K562 (cell line): ENCODE measurements at regions not wholly inside any gene's neighbourhood (a gene's known extent, or its start where the extent isn't known, plus 50 kb on each side); places are given as distances from the start of the nearest gene placed in this dataset.

Source experiments
- ATAC-seq: fragments of 200-7000 bp; cut with Tn5 transposase; 3 replicates; pipeline ENCODE4 v1.9.1; 2020; ENCODE audit warnings: moderate library complexity
- BruUV-seq: library from RNA; stranded (reverse); fragments of 400-500 nt; replicated peaks from 2 replicates; lab custom pipeline; 2021; lab: Mats Ljungman, UMichigan
- CTCF ChIA-PET: fragments of 300-600 bp; formaldehyde crosslinking; extraction: SDS; loops from one replicate; lab custom pipeline; 2021; ENCODE audit warnings: low intra/inter-chr PET ratio; lab: Yijun Ruan, JAX
- POLR2A ChIA-PET: fragments of 300-600, 350-650 bp; sonication (Branson Sonifier 250); formaldehyde crosslinking; extraction: SDS; loops from one replicate; lab custom pipeline; 2021; ENCODE audit warnings: antibody characterized with exemption, inconsistent platforms; lab: Yijun Ruan, JAX
- DNase-seq, 4 experiments: peaks; one replicate each; pipeline versions ENCODE4 v3.0.0 to v3.0.0-alpha.2; 2011 to 2018; ENCODE audit warnings: low spot score in 3 of 4, mixed read lengths in 3 of 4; ENCODE audit errors: extremely low read depth in 1 of 4
- FAIRE-seq: peaks from 2 replicates; lab custom pipeline; 2011; peaks lifted over from hg19 to GRCh38; lab: Jason Lieb, UNC
- H2AFZ ChIP-seq: 2 replicates; pipeline ENCODE4 v1.6.0; 2011; ENCODE audit warnings: low read depth, low read length, control low read depth, inconsistent platforms
- H3K27ac ChIP-seq: fragments of 200-600 bp; 3 replicates; pipeline ENCODE4 v1.8.0; 2011; ENCODE audit warnings: low read depth, mild to moderate bottlenecking, control low read depth, inconsistent platforms, low read length, moderate library complexity, mixed read lengths; ENCODE audit errors: extremely low read depth
- H3K27me3 ChIP-seq, 2 experiments: fragments of 300-600 bp in 1 of 2; 2 replicates in 1 of 2; 3 replicates in 1 of 2; pipeline versions ENCODE4 v1.6.0 to v1.8.0; 2011; ENCODE audit warnings: inconsistent platforms in 2 of 2, low read length in 2 of 2, mild to moderate bottlenecking in 1 of 2, mixed read lengths in 1 of 2, moderate library complexity in 1 of 2; ENCODE audit not compliant: control insufficient read depth in 2 of 2, insufficient read depth in 2 of 2
- H3K36me3 ChIP-seq: fragments of 300-600 bp; 3 replicates; pipeline ENCODE4 v1.8.0; 2011; ENCODE audit warnings: mild to moderate bottlenecking, low read length, inconsistent platforms; ENCODE audit not compliant: control insufficient read depth, insufficient read depth
- H3K4me1 ChIP-seq, 2 experiments: fragments of 200-600 bp in 1 of 2; replicated peaks in 1 of 2; 2 replicates in 1 of 2; 3 replicates in 1 of 2; pipeline versions ENCODE4 v1.5.1 to v1.8.0; 2011; ENCODE audit warnings: inconsistent platforms in 2 of 2, low read length in 2 of 2, mild to moderate bottlenecking in 1 of 2, mixed read lengths in 1 of 2, moderate library complexity in 1 of 2; ENCODE audit not compliant: control insufficient read depth in 2 of 2, insufficient read depth in 2 of 2
- H3K4me2 ChIP-seq: 2 replicates; pipeline ENCODE4 v1.6.1; 2011; ENCODE audit warnings: low read length, control low read depth, inconsistent platforms, mixed read lengths; ENCODE audit not compliant: insufficient read depth
- H3K4me3 ChIP-seq: fragments of 200-600 bp; sonication (generic), shearing (Covaris generic); 2 replicates; pipeline ENCODE4 v1.5.1; 2016; ENCODE audit warnings: control low read depth, inconsistent platforms
- H3K79me2 ChIP-seq: fragments of 200-600 bp; 3 replicates; pipeline ENCODE4 v1.8.0; 2011; ENCODE audit warnings: low read length, inconsistent platforms; ENCODE audit not compliant: control insufficient read depth, insufficient read depth
- H3K9ac ChIP-seq, 2 experiments: 2 replicates each; pipeline versions ENCODE4 v1.6.0 to v1.6.1; 2011; ENCODE audit warnings: low read depth in 2 of 2, low read length in 2 of 2, control low read depth in 1 of 2, inconsistent platforms in 1 of 2, mild to moderate bottlenecking in 1 of 2, mixed read lengths in 1 of 2; ENCODE audit not compliant: insufficient read depth in 1 of 2
- H3K9me1 ChIP-seq: one replicate; pipeline ENCODE4 v1.6.0; 2011; ENCODE audit warnings: inconsistent platforms, mild to moderate bottlenecking, low read length, moderate library complexity; ENCODE audit not compliant: control insufficient read depth, insufficient read depth
- H3K9me3 ChIP-seq: replicated peaks from 2 replicates; pipeline ENCODE4 v1.5.1; 2011; ENCODE audit warnings: low read depth, low read length, inconsistent platforms; ENCODE audit not compliant: control insufficient read depth, insufficient read depth
- H4K20me1 ChIP-seq: replicated peaks from 2 replicates; pipeline ENCODE4 v1.6.1; 2011; ENCODE audit warnings: low read length, inconsistent platforms, mixed read lengths; ENCODE audit not compliant: control insufficient read depth, insufficient read depth
- CEBPB ChIP-seq: fragments of 450-650 bp; IDR thresholded peaks from 2 replicates; pipeline ENCODE4 v1.6.1; 2016; ENCODE audit warnings: missing genetic modification characterization, missing compliant biosample characterization
- FUS ChIP-seq: fragments of 200-400 bp; formaldehyde crosslinking; optimal IDR thresholded peaks from 2 replicates; pipeline ENCODE3; 2017; ENCODE audit warnings: low read depth, low read length
- GABPB2 ChIP-seq: fragments of 250-450 bp; sonication (Bioruptor Pico); conservative IDR thresholded peaks from 2 replicates; pipeline ENCODE4 v1.5.1; 2021; ENCODE audit warnings: mild to moderate bottlenecking
- MAZ ChIP-seq, 2 experiments: fragments of 450-650 bp in 1 of 2; sonication (generic) in 1 of 2; formaldehyde crosslinking; IDR thresholded peaks in 1 of 2; conservative IDR thresholded peaks in 1 of 2; 2 replicates each; pipeline versions ENCODE4 v1.4.0 to v1.5.0; 2020; ENCODE audit warnings: mild to moderate bottlenecking in 1 of 2, missing genetic modification reagents in 1 of 2
- NBN ChIP-seq: fragments of 450-650 bp; IDR thresholded peaks from 2 replicates; pipeline ENCODE4 v1.6.1; 2016; ENCODE audit warnings: low read depth, mild to moderate bottlenecking
- RBM14 ChIP-seq: fragments of 200-400 bp; formaldehyde crosslinking; IDR thresholded peaks from 2 replicates; pipeline ENCODE4 v1.6.1; 2018; ENCODE audit warnings: low read depth, mild to moderate bottlenecking, low read length, moderate library complexity, borderline replicate concordance; ENCODE audit not compliant: insufficient read depth
- SREBF1 ChIP-seq: fragments of 150-350 bp; IDR thresholded peaks from 2 replicates; pipeline ENCODE4 v1.6.1; 2014; ENCODE audit warnings: antibody characterized with exemption, low read depth, low read length, borderline replicate concordance
- ZBED1 ChIP-seq: IDR thresholded peaks from 2 replicates; pipeline ENCODE4 v1.6.1; 2014
- ZC3H11A ChIP-seq: IDR thresholded peaks from 2 replicates; pipeline ENCODE4 v1.6.1; 2012; ENCODE audit warnings: low read depth, low read length, improper control_type of control experiment
- ZNF3 ChIP-seq: fragments of 250-450 bp; sonication (Bioruptor Pico); IDR thresholded peaks from 2 replicates; pipeline ENCODE4 v1.5.0; 2021; ENCODE audit warnings: mild to moderate bottlenecking, moderate library complexity
- WGBS: fragments of 100-300 bp; shearing (Covaris generic); methylation state at CpG from one replicate; pipeline ENCODE4 v1.1.6; 2016; ENCODE audit warnings: low coverage, mixed read lengths; ENCODE audit not compliant: insufficient coverage; ENCODE audit errors: missing lambda C conversion rate; 5-methylcytosine and 5-hydroxymethylcytosine counted together
- in situ Hi-C: fragments of 300-500 bp; cut with MboI; formaldehyde crosslinking; loops from 4 replicates; pipeline ENCODE4 v1.15.0; 2018; ENCODE audit warnings: inconsistent platforms, mixed read lengths
- intact Hi-C: fragments of 100-400 bp; cut with micrococcal nuclease; formaldehyde crosslinking; loops from 2 replicates; pipeline ENCODE4 v1.14.2; 2022
- TF ChIP-seq, protein P1 (sequence below): fragments of 250-450 bp; sonication (Bioruptor Pico); IDR thresholded peaks from 2 replicates; pipeline ENCODE4 v1.8.0; 2021; ENCODE audit warnings: moderate library complexity, mild to moderate bottlenecking, inconsistent platforms
- TF ChIP-seq, protein P2 (sequence below), 2 experiments: fragments of 450-650 bp in 1 of 2; sonication (generic) in 1 of 2; formaldehyde crosslinking; conservative IDR thresholded peaks; 2 replicates each; pipeline versions ENCODE4 v1.4.0 to v1.8.1; 2020 to 2022; ENCODE audit warnings: mild to moderate bottlenecking in 1 of 2, missing genetic modification reagents in 1 of 2
- TF ChIP-seq, protein P3 (sequence below): fragments of 250-450 bp; sonication (Bioruptor Pico); IDR thresholded peaks from 2 replicates; pipeline ENCODE4 v1.4.0; 2020

DNA sequence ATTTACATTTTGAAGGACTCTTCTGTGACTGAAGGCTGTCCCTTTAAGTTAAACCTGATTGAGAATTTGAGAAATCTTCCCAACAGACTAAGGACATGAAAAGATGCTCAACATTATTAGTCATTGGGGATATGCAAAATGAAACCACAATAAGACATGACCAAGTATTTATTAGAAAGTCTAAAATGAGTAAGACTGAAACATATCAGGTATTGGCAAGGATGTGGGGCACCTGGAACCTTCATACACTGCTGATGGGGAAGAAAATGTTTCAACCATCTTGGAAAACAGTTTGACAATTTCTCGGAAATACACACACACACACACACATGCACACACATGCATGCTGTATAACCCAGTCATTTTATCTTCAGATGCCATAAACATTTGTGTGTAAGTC lies 132.1 kb upstream of the CDK6 start:
- Histone ChIP-seq H3K4me1 (no peaks in the 10 kb centered on the region), H2AFZ (no peak overlapping the region; the same call in 1 of the 2 replicates), H3K9me3 (no peaks in the 10 kb centered on the region), H3K9ac (no peak overlapping the region), H3K9me1 (no peaks in the 10 kb centered on the region), H3K36me3 (no peaks in the 10 kb centered on the region), H3K79me2 (no peaks in the 10 kb centered on the region), H3K4me3 (no peak overlapping the region), H4K20me1 (no peaks in the 10 kb centered on the region), H3K4me2 (no peak overlapping the region), H3K27ac (no peak overlapping the region), H3K27me3 (no peaks in the 10 kb centered on the region)
- in situ Hi-C loops = no loop called here
- TF ChIP-seq MAZ (CRISPR knock-in tag; conservative IDR thresholded peaks at IDR 0.05 in 1 of 2, IDR thresholded peaks at IDR 0.05 in 1 of 2) (no peak), ZNF3 (CRISPR knock-in tag) (no peak), NBN (no peak), GABPB2 (CRISPR knock-in tag) (no peak), ZC3H11A (no peak), ZBED1 (no peak), FUS (no peak), SREBF1 (no peak), CEBPB (tag) (no peak), RBM14 (no peak)
- TF ChIP-seq, protein P1, sequence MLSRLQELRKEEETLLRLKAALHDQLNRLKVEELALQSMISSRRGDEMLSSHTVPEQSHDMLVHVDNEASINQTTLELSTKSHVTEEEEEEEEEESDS (CRISPR knock-in tag) = no peak
- TF ChIP-seq, protein P2, sequence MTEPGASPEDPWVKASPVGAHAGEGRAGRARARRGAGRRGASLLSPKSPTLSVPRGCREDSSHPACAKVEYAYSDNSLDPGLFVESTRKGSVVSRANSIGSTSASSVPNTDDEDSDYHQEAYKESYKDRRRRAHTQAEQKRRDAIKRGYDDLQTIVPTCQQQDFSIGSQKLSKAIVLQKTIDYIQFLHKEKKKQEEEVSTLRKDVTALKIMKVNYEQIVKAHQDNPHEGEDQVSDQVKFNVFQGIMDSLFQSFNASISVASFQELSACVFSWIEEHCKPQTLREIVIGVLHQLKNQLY (CRISPR knock-in tag; conservative IDR thresholded peaks at IDR 0.05) = no peak
- TF ChIP-seq, protein P3, sequence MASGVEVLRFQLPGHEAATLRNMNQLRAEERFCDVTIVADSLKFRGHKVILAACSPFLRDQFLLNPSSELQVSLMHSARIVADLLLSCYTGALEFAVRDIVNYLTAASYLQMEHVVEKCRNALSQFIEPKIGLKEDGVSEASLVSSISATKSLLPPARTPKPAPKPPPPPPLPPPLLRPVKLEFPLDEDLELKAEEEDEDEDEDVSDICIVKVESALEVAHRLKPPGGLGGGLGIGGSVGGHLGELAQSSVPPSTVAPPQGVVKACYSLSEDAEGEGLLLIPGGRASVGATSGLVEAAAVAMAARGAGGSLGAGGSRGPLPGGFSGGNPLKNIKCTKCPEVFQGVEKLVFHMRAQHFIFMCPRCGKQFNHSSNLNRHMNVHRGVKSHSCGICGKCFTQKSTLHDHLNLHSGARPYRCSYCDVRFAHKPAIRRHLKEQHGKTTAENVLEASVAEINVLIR (CRISPR knock-in tag) = no peak
- DNase-seq (no peak), FAIRE-seq (peak; percentile 67), ATAC-seq (no peak)
- ChIA-PET POLR2A (no interaction called here), CTCF (no interaction called here)
- no TSS peak for BruUV-seq
- WGBS = 0% methylated on average over 1 of the region's 1 CpG
- intact Hi-C loops = no loop called here
